ENCODE measurements at regions not wholly inside any gene's neighbourhood (a gene's known extent, or its start where the extent isn't known, plus 50 kb on each side); places are given as distances from the start of the nearest gene placed in this dataset.
A peak's percentile ranks its signal among the peaks of the same experiment; 100 is the strongest.

DNA sequence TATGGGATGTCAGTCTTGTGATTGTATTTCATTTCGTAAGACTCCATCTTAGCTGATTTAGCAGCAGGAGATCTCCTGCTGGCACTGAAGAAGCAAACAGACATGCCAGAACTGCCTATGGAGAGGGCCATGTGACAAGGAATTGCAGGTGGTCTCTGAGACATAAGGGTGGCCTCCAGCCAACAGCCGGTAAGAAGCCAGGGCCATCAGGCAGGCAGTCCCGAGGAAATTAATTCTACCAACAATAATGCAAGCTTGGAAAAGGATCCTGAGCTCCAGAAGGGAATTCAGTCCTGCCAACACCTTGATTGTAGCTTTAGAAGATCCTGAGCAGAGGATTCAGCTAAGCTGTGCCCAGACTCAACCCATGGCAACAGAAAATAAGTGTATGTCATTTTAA is 87.1 kb upstream of the DNAJC10 start:
- Histone ChIP-seq H3K4me3 (ENCODE audit: low read depth in 1 of 5, low read length in 5 of 5) (no peak overlapping the region), H3K9me3 (ENCODE audit: control insufficient read depth in 5 of 5, low read length in 5 of 5) (no peaks in the 10 kb centered on the region), H3K36me3 (ENCODE audit: control insufficient read depth in 5 of 5, insufficient read depth in 5 of 5, low read length in 5 of 5) (no peaks in the 10 kb centered on the region), H3K27ac (ENCODE audit: low read depth, low read length) (no peak overlapping the region), H3K9ac (ENCODE audit: low read length in 5 of 5) (no peak overlapping the region), H3K27me3 (ENCODE audit: control insufficient read depth in 5 of 5, insufficient read depth in 4 of 5, low read length in 5 of 5) (no peaks in the 10 kb centered on the region), H3K4me1 (ENCODE audit: control insufficient read depth in 5 of 5, insufficient read depth in 5 of 5, low read length in 5 of 5) (no peaks in the 10 kb centered on the region)

- Histone ChIP-seq H3K27me3 (ENCODE audit: control insufficient read depth in 5 of 5, insufficient read depth in 4 of 5, low read length in 5 of 5) (no peaks in the 10 kb centered on the region), H3K9ac (ENCODE audit: low read length in 5 of 5) (no peak overlapping the region), H3K36me3 (ENCODE audit: control insufficient read depth in 5 of 5, insufficient read depth in 5 of 5, low read length in 5 of 5) (no peaks in the 10 kb centered on the region), H3K27ac (ENCODE audit: low read depth, low read length) (no peak overlapping the region), H3K4me3 (ENCODE audit: low read depth in 1 of 5, low read length in 5 of 5) (no peak overlapping the region), H3K9me3 (ENCODE audit: control insufficient read depth in 5 of 5, low read length in 5 of 5) (no peaks in the 10 kb centered on the region), H3K4me1 (ENCODE audit: control insufficient read depth in 5 of 5, insufficient read depth in 5 of 5, low read length in 5 of 5) (no peaks in the 10 kb centered on the region)
These were observed 85.8 kb upstream of the DNAJC10 start for GRCh38 chr2:182630207-182630606.

- Histone ChIP-seq H3K27me3 (ENCODE audit: control insufficient read depth in 5 of 5, insufficient read depth in 4 of 5, low read length in 5 of 5) (no peaks in the 10 kb centered on the region), H3K27ac (ENCODE audit: low read depth, low read length) (no peak overlapping the region), H3K9ac (ENCODE audit: low read length in 5 of 5) (no peak overlapping the region), H3K4me3 (ENCODE audit: low read depth in 1 of 5, low read length in 5 of 5) (no peak overlapping the region), H3K36me3 (ENCODE audit: control insufficient read depth in 5 of 5, insufficient read depth in 5 of 5, low read length in 5 of 5) (no peaks in the 10 kb centered on the region), H3K9me3 (ENCODE audit: control insufficient read depth in 5 of 5, low read length in 5 of 5) (no peaks in the 10 kb centered on the region), H3K4me1 (ENCODE audit: control insufficient read depth in 5 of 5, insufficient read depth in 5 of 5, low read length in 5 of 5) (no peaks in the 10 kb centered on the region)
These were observed 84.8 kb upstream of the DNAJC10 start for GRCh38 chr2:182631299-182631698.

- Histone ChIP-seq H3K27ac (ENCODE audit: low read depth, low read length) (no peak overlapping the region), H3K9me3 (ENCODE audit: control insufficient read depth in 5 of 5, low read length in 5 of 5) (no peaks in the 10 kb centered on the region), H3K4me1 (ENCODE audit: control insufficient read depth in 5 of 5, insufficient read depth in 5 of 5, low read length in 5 of 5) (no peaks in the 10 kb centered on the region), H3K4me3 (ENCODE audit: low read depth in 1 of 5, low read length in 5 of 5) (no peak overlapping the region), H3K9ac (ENCODE audit: low read length in 5 of 5) (no peak overlapping the region), H3K27me3 (ENCODE audit: control insufficient read depth in 5 of 5, insufficient read depth in 4 of 5, low read length in 5 of 5) (no peaks in the 10 kb centered on the region), H3K36me3 (ENCODE audit: control insufficient read depth in 5 of 5, insufficient read depth in 5 of 5, low read length in 5 of 5) (no peaks in the 10 kb centered on the region)
These were observed 81.7 kb upstream of the DNAJC10 start for GRCh38 chr2:182634386-182634785.

DNA sequence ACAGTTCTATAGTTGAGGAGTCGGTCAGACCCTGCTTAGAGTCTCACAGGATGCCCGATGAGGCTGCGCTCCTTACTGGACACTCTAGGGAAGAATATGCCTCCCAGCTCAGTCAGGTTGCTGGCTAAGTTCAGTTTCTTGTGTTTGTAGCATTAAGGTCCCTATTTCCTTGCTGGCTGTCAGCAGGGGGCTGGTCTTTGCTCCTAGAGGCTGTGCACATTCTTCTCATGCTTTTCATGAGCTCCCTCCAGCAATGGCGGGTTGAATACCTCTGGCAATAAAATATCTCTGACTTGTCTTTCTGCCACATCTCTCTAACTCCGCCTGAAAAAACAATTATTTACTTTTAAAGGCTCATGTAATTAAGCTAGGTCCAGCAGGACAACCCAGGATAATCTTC is 79.4 kb upstream of the DNAJC10 start:
- no peak overlapping the region for H3K27ac ChIP-seq (ENCODE audit: low read depth, low read length)
- no peaks in the 10 kb centered on the region for H3K27me3 ChIP-seq (ENCODE audit: control insufficient read depth in 5 of 5, insufficient read depth in 4 of 5, low read length in 5 of 5)
- H3K9ac ChIP-seq (ENCODE audit: low read length in 5 of 5): no peak overlapping the region
- H3K4me1 ChIP-seq (ENCODE audit: control insufficient read depth in 5 of 5, insufficient read depth in 5 of 5, low read length in 5 of 5): no peaks in the 10 kb centered on the region
- H3K9me3 ChIP-seq (ENCODE audit: control insufficient read depth in 5 of 5, low read length in 5 of 5): no peaks in the 10 kb centered on the region
- H3K36me3 ChIP-seq (ENCODE audit: control insufficient read depth in 5 of 5, insufficient read depth in 5 of 5, low read length in 5 of 5): no peaks in the 10 kb centered on the region
- H3K4me3 ChIP-seq (ENCODE audit: low read depth in 1 of 5, low read length in 5 of 5): no peak overlapping the region

- no peaks in the 10 kb centered on the region for H3K9me3 ChIP-seq (ENCODE audit: control insufficient read depth in 5 of 5, low read length in 5 of 5)
- H3K27me3 ChIP-seq (ENCODE audit: control insufficient read depth in 5 of 5, insufficient read depth in 4 of 5, low read length in 5 of 5): no peaks in the 10 kb centered on the region
- H3K36me3 ChIP-seq (ENCODE audit: control insufficient read depth in 5 of 5, insufficient read depth in 5 of 5, low read length in 5 of 5): no peaks in the 10 kb centered on the region
- no peak overlapping the region for H3K4me3 ChIP-seq (ENCODE audit: low read depth in 1 of 5, low read length in 5 of 5)
- no peaks in the 10 kb centered on the region for H3K4me1 ChIP-seq (ENCODE audit: control insufficient read depth in 5 of 5, insufficient read depth in 5 of 5, low read length in 5 of 5)
- no peak overlapping the region for H3K9ac ChIP-seq (ENCODE audit: low read length in 5 of 5)
- H3K27ac ChIP-seq (ENCODE audit: low read depth, low read length): no peak overlapping the region
These were observed 77.4 kb upstream of the DNAJC10 start for GRCh38 chr2:182638667-182639066.

DNA sequence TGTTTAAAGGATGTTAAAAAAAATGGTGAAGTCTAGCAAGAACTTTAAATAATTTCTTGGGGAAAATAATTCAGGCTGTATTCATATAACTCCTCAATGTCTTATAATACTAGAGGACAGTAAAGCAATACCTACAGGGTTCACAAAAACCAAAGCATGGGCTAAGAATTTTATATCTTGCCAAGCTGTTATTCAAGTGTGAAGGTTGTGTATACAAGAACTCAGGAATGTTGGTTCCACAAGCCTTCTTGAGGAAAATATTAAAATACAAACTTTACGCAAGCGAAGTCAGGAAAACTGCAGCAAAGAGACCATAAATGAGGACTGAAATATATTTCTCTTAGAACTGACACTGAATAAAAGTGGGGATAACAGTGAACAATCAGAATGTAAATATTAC is 76.1 kb upstream of the DNAJC10 start:
- Histone ChIP-seq H3K27me3 (ENCODE audit: control insufficient read depth in 5 of 5, insufficient read depth in 4 of 5, low read length in 5 of 5) (no peaks in the 10 kb centered on the region), H3K9ac (ENCODE audit: low read length in 5 of 5) (no peak overlapping the region), H3K36me3 (ENCODE audit: control insufficient read depth in 5 of 5, insufficient read depth in 5 of 5, low read length in 5 of 5) (no peaks in the 10 kb centered on the region), H3K9me3 (ENCODE audit: control insufficient read depth in 5 of 5, low read length in 5 of 5) (no peaks in the 10 kb centered on the region), H3K27ac (ENCODE audit: low read depth, low read length) (no peak overlapping the region), H3K4me1 (ENCODE audit: control insufficient read depth in 5 of 5, insufficient read depth in 5 of 5, low read length in 5 of 5) (no peaks in the 10 kb centered on the region), H3K4me3 (ENCODE audit: low read depth in 1 of 5, low read length in 5 of 5) (no peak overlapping the region)

DNA sequence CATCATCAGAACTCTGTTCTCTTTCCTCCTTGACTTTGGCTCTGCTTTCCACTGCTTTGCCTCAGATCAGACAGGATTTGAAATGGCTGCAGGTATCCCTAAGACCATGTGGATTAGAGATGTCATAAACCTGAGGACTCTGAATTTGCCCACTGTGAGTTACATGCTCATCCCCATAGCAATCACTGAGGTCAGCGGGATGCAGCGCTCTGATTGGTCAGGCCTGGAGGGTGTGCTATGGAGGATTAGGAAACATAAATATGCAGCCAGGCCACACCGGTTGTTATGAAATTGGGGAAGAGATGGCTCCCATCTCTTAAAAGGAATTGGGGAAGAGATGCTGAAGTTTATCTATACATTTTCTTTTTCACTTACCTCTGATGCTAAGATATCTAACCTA is 73.7 kb upstream of the DNAJC10 start:
- no peaks in the 10 kb centered on the region for H3K36me3 ChIP-seq (ENCODE audit: control insufficient read depth in 5 of 5, insufficient read depth in 5 of 5, low read length in 5 of 5)
- H3K27me3 ChIP-seq (ENCODE audit: control insufficient read depth in 5 of 5, insufficient read depth in 4 of 5, low read length in 5 of 5): no peaks in the 10 kb centered on the region
- no peak overlapping the region for H3K4me3 ChIP-seq (ENCODE audit: low read depth in 1 of 5, low read length in 5 of 5)
- no peak overlapping the region for H3K9ac ChIP-seq (ENCODE audit: low read length in 5 of 5)
- H3K4me1 ChIP-seq (ENCODE audit: control insufficient read depth in 5 of 5, insufficient read depth in 5 of 5, low read length in 5 of 5): no peaks in the 10 kb centered on the region
- H3K27ac ChIP-seq (ENCODE audit: low read depth, low read length): no peak overlapping the region
- H3K9me3 ChIP-seq (ENCODE audit: control insufficient read depth in 5 of 5, low read length in 5 of 5): no peaks in the 10 kb centered on the region

DNA sequence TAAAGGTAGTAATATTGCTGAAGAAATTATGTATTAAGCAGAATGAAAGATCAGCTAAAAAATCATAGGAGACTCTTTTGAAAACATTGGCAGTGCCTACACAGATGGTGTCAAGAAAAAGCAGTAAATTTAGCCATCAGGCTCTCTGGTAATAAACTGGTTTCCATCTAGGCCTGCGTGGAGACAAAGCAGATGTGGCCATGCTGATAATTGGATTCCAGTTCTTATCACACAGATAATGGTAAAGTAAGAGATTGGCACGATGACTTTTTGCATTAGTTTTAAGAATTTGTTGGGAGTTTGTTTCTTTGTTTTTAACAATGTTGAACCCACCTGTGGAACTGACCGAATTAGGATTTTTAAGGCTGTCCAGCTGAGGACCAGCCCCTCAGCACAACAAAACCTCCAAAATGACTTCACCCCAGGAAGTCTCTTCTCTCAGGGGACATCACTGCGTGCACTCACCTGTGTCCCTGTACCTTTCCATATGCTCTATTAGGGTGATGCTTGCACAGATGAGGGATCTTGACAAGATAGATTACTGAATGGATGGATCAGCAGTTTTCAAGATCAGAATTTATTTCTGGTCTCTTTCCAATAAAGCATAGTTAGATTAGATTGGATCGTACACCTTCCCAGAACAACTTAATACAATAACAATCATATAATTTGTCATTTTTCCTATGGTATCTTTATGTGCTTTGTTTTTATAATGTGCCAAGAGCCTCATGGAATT is 69.1 kb upstream of the DNAJC10 start:
- Histone ChIP-seq H3K27me3 (ENCODE audit: control insufficient read depth in 5 of 5, insufficient read depth in 4 of 5, low read length in 5 of 5) (no peaks in the 10 kb centered on the region), H3K4me1 (ENCODE audit: control insufficient read depth in 5 of 5, insufficient read depth in 5 of 5, low read length in 5 of 5) (peaks cover 0 to 5% (median 0%) of the 10 kb centered on the region in 5 donors), H3K9ac (ENCODE audit: low read length in 5 of 5) (no peak overlapping the region), H3K36me3 (ENCODE audit: control insufficient read depth in 5 of 5, insufficient read depth in 5 of 5, low read length in 5 of 5) (no peaks in the 10 kb centered on the region), H3K27ac (ENCODE audit: low read depth, low read length) (no peak overlapping the region), H3K9me3 (ENCODE audit: control insufficient read depth in 5 of 5, low read length in 5 of 5) (no peaks in the 10 kb centered on the region), H3K4me3 (ENCODE audit: low read depth in 1 of 5, low read length in 5 of 5) (no peak overlapping the region)

DNA sequence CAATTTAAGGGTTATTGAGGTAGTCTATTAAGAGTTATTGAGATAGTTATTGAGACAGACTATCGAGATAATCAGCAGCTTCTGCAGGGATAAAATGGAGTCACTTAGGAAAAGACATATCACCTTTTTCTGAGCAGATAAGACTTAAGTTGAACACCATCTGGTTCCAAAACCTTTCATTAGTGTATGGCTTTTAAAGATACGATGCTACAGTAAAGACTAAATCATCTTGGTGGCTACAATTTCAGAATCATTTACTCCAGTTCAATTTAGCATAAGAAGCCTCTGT is 68.6 kb upstream of the DNAJC10 start:
- Histone ChIP-seq H3K27me3 (ENCODE audit: control insufficient read depth in 5 of 5, insufficient read depth in 4 of 5, low read length in 5 of 5) (no peaks in the 10 kb centered on the region), H3K9me3 (ENCODE audit: control insufficient read depth in 5 of 5, low read length in 5 of 5) (no peaks in the 10 kb centered on the region), H3K36me3 (ENCODE audit: control insufficient read depth in 5 of 5, insufficient read depth in 5 of 5, low read length in 5 of 5) (no peaks in the 10 kb centered on the region), H3K4me1 (ENCODE audit: control insufficient read depth in 5 of 5, insufficient read depth in 5 of 5, low read length in 5 of 5) (peaks cover 0 to 5% (median 0%) of the 10 kb centered on the region in 5 donors), H3K27ac (ENCODE audit: low read depth, low read length) (no peak overlapping the region), H3K9ac (ENCODE audit: low read length in 5 of 5) (no peak overlapping the region), H3K4me3 (ENCODE audit: low read depth in 1 of 5, low read length in 5 of 5) (no peak overlapping the region)

- Histone ChIP-seq H3K27me3 (ENCODE audit: control insufficient read depth in 5 of 5, insufficient read depth in 4 of 5, low read length in 5 of 5) (no peaks in the 10 kb centered on the region), H3K9ac (ENCODE audit: low read length in 5 of 5) (peak overlapping the region in 1 of 5 donors; percentile 49), H3K27ac (ENCODE audit: low read depth, low read length) (no peak overlapping the region), H3K9me3 (ENCODE audit: control insufficient read depth in 5 of 5, low read length in 5 of 5) (no peaks in the 10 kb centered on the region), H3K4me3 (ENCODE audit: low read depth in 1 of 5, low read length in 5 of 5) (no peak overlapping the region), H3K36me3 (ENCODE audit: control insufficient read depth in 5 of 5, insufficient read depth in 5 of 5, low read length in 5 of 5) (no peaks in the 10 kb centered on the region), H3K4me1 (ENCODE audit: control insufficient read depth in 5 of 5, insufficient read depth in 5 of 5, low read length in 5 of 5) (peaks cover 0 to 5% (median 0%) of the 10 kb centered on the region in 5 donors)
These were observed 66.7 kb upstream of the DNAJC10 start for GRCh38 chr2:182649316-182649715.
